H1 (cell line): ENCODE measurements at regions not wholly inside any gene's neighbourhood (a gene's known extent, or its start where the extent isn't known, plus 50 kb on each side); places are given as distances from the start of the nearest gene placed in this dataset.
"Not testable (repeated sequence)": the region's sequence is repeated elsewhere in the genome, so short reads cannot be mapped to it uniquely, and the experiment has no call there.

Source experiments
- CTCF ChIA-PET: fragments of 300-600 bp; sonication (Branson Sonifier 250); formaldehyde crosslinking; loops from one replicate; lab custom pipeline; 2021; ENCODE audit not compliant: partially characterized antibody; lab: Charles Lee
- POLR2A ChIA-PET: fragments of 300-600 bp; sonication (Branson Sonifier 250); formaldehyde crosslinking; loops from one replicate; lab custom pipeline; 2021; ENCODE audit warnings: inconsistent platforms; ENCODE audit not compliant: partially characterized antibody; lab: Charles Lee
- DNase-seq, 2 experiments: peaks; one replicate each; pipeline versions ENCODE4 v3.0.0 to v3.0.0-alpha.2; 2010 to 2022; ENCODE audit warnings: low spot score in 2 of 2, low read depth in 1 of 2, mixed read lengths in 1 of 2
- FAIRE-seq: peaks from 2 replicates; lab custom pipeline; 2011; peaks lifted over from hg19 to GRCh38; lab: Jason Lieb, UNC
- H2AFZ ChIP-seq: 2 replicates; pipeline ENCODE4 v1.8.1; 2012; ENCODE audit warnings: low read length, inconsistent platforms
- H2AK5ac ChIP-seq: 2 replicates; pipeline ENCODE4 v1.6.1; 2013; ENCODE audit warnings: low read depth, low read length
- H2BK120ac ChIP-seq: replicated peaks from 2 replicates; pipeline ENCODE3; 2013; ENCODE audit warnings: low read depth, low read length, inconsistent platforms
- H2BK12ac ChIP-seq: 2 replicates; pipeline ENCODE4 v1.6.1; 2013; ENCODE audit warnings: low read depth, low read length
- H2BK15ac ChIP-seq: 2 replicates; pipeline ENCODE4 v1.6.1; 2013; ENCODE audit warnings: low read length
- H2BK20ac ChIP-seq: 2 replicates; pipeline ENCODE4 v1.6.1; 2013; ENCODE audit warnings: low read length
- H2BK5ac ChIP-seq: 2 replicates; pipeline ENCODE4 v1.6.1; 2013; ENCODE audit warnings: low read depth, low read length
- H3K14ac ChIP-seq: 2 replicates; pipeline ENCODE4 v1.6.1; 2013; ENCODE audit warnings: inconsistent platforms; ENCODE audit not compliant: insufficient read length
- H3K18ac ChIP-seq: 2 replicates; pipeline ENCODE4 v1.6.1; 2013; ENCODE audit warnings: low read length; ENCODE audit errors: extremely low read depth
- H3K23ac ChIP-seq: 2 replicates; pipeline ENCODE4 v1.6.1; 2013; ENCODE audit warnings: inconsistent platforms; ENCODE audit not compliant: insufficient read length
- H3K23me2 ChIP-seq: 2 replicates; pipeline ENCODE4 v1.6.1; 2013; ENCODE audit warnings: low read depth, low read length
- H3K27ac ChIP-seq: 2 replicates; pipeline ENCODE4 v1.6.1; 2011; ENCODE audit warnings: low read depth, low read length, inconsistent platforms
- H3K27me3 ChIP-seq, 4 experiments: replicated peaks in 1 of 4; 1 replicate in 1 of 4; 2 replicates in 3 of 4; pipeline versions ENCODE4 v1.6.1 to v1.8.1; 2011 to 2013; ENCODE audit warnings: low read length in 3 of 4, mild to moderate bottlenecking in 3 of 4, inconsistent platforms in 2 of 4, mixed read lengths in 2 of 4, moderate library complexity in 1 of 4; ENCODE audit not compliant: control insufficient read depth in 3 of 4, insufficient read depth in 3 of 4; ENCODE audit errors: extremely low read depth in 1 of 4
- H3K36me3 ChIP-seq, 4 experiments: 2 replicates each; pipeline versions ENCODE4 v1.6.1 to v1.8.1; 2011 to 2013; ENCODE audit warnings: mild to moderate bottlenecking in 4 of 4, low read length in 3 of 4, moderate library complexity in 2 of 4, control low read depth in 1 of 4, inconsistent platforms in 1 of 4; ENCODE audit not compliant: insufficient read depth in 4 of 4, control insufficient read depth in 2 of 4
- H3K4ac ChIP-seq: replicated peaks from 2 replicates; pipeline ENCODE3; 2013; ENCODE audit warnings: low read length, low read depth, mixed read lengths, inconsistent platforms; ENCODE audit not compliant: insufficient read length
- H3K4me1 ChIP-seq, 4 experiments: replicated peaks in 1 of 4; 1 replicate in 1 of 4; 2 replicates in 3 of 4; pipeline versions ENCODE4 v1.6.1 to v1.8.1; 2011 to 2013; ENCODE audit warnings: low read length in 3 of 4, inconsistent platforms in 2 of 4, mixed read lengths in 1 of 4; ENCODE audit not compliant: insufficient read depth in 4 of 4, control insufficient read depth in 3 of 4
- H3K4me2 ChIP-seq, 2 experiments: 2 replicates each; pipeline versions ENCODE4 v1.6.1 to v1.8.1; 2011 to 2013; ENCODE audit warnings: low read depth in 2 of 2, low read length in 2 of 2, control low read depth in 1 of 2, inconsistent platforms in 1 of 2, mild to moderate bottlenecking in 1 of 2; ENCODE audit not compliant: insufficient read depth in 1 of 2
- H3K4me3 ChIP-seq, 4 experiments: fragments of 200-600, 300-600 bp in 1 of 4; sonication (generic), shearing (Covaris generic), sonication (Bioruptor Twin) in 1 of 4; 2 replicates each; pipeline versions ENCODE4 v1.5.1 to v1.8.1; 2011 to 2016; ENCODE audit warnings: low read length in 4 of 4, low read depth in 3 of 4, control low read depth in 2 of 4, inconsistent platforms in 2 of 4, mild to moderate bottlenecking in 2 of 4, mixed read lengths in 1 of 4, moderate library complexity in 1 of 4; ENCODE audit not compliant: insufficient read depth in 2 of 4; ENCODE audit errors: extremely low read depth in 1 of 4
- H3K56ac ChIP-seq: replicated peaks from 2 replicates; pipeline ENCODE3; 2013; ENCODE audit warnings: low read depth, mild to moderate bottlenecking, mixed read lengths, low read length, inconsistent platforms; ENCODE audit not compliant: insufficient read length
- H3K79me1 ChIP-seq: 2 replicates; pipeline ENCODE4 v1.6.1; 2013; ENCODE audit warnings: low read depth, low read length, control low read depth
- H3K79me2 ChIP-seq, 2 experiments: 2 replicates each; pipeline versions ENCODE4 v1.6.1 to v1.8.1; 2012 to 2013; ENCODE audit warnings: low read length in 2 of 2, mild to moderate bottlenecking in 2 of 2, inconsistent platforms in 1 of 2; ENCODE audit not compliant: insufficient read depth in 2 of 2, control insufficient read depth in 1 of 2
- H3K9ac ChIP-seq, 4 experiments: replicated peaks in 1 of 4; 1 replicate in 1 of 4; 2 replicates in 3 of 4; pipeline versions ENCODE4 v1.6.1 to v1.8.1; 2011 to 2013; ENCODE audit warnings: low read depth in 3 of 4, low read length in 3 of 4, control low read depth in 2 of 4, mild to moderate bottlenecking in 2 of 4, moderate library complexity in 2 of 4, inconsistent platforms in 1 of 4; ENCODE audit errors: extremely low read depth in 1 of 4
- H3K9me3 ChIP-seq, 2 experiments: 2 replicates each; pipeline versions ENCODE4 v1.6.1 to v1.8.1; 2012 to 2013; ENCODE audit warnings: mild to moderate bottlenecking in 2 of 2, moderate library complexity in 2 of 2, control low read depth in 1 of 2, inconsistent platforms in 1 of 2, low read depth in 1 of 2, low read length in 1 of 2, mixed read lengths in 1 of 2; ENCODE audit not compliant: insufficient read depth in 2 of 2
- H4K20me1 ChIP-seq, 2 experiments: replicated peaks in 1 of 2; 2 replicates each; pipeline versions ENCODE3 to v1.8.1; 2011 to 2013; ENCODE audit warnings: inconsistent platforms in 2 of 2, low read length in 2 of 2, mild to moderate bottlenecking in 1 of 2; ENCODE audit not compliant: insufficient read depth in 2 of 2, control insufficient read depth in 1 of 2
- H4K5ac ChIP-seq: 2 replicates; pipeline ENCODE4 v1.6.1; 2013; ENCODE audit warnings: low read length, low read depth, mixed read lengths, inconsistent platforms; ENCODE audit not compliant: insufficient read length
- H4K8ac ChIP-seq: 2 replicates; pipeline ENCODE4 v1.8.0; 2013; ENCODE audit warnings: mild to moderate bottlenecking, moderate library complexity, low read length, inconsistent platforms; ENCODE audit not compliant: insufficient read depth; ENCODE audit errors: extremely low read depth
- H4K91ac ChIP-seq: replicated peaks from 2 replicates; pipeline ENCODE3; 2013; ENCODE audit warnings: low read length, mixed read lengths, inconsistent platforms; ENCODE audit not compliant: insufficient read length
- WGBS, 2 experiments: shearing (Covaris generic) in 1 of 2; methylation state at CpG; one replicate each; pipeline versions ENCODE4 v1.1.6 to v1.1.7; 2013 to 2015; ENCODE audit warnings: low lambda C conversion rate in 2 of 2, mixed read lengths in 2 of 2, inconsistent platforms in 1 of 2, low coverage in 1 of 2, missing lambda C conversion rate in 1 of 2; ENCODE audit not compliant: insufficient replicate concordance in 2 of 2, insufficient coverage in 1 of 2, insufficient read length in 1 of 2; ENCODE audit errors: extremely low coverage in 1 of 2, missing lambda C conversion rate in 1 of 2; 5-methylcytosine and 5-hydroxymethylcytosine counted together

- DNase-seq, H3K79me2 ChIP-seq, POLR2A ChIA-PET, H2BK5ac ChIP-seq, H3K56ac ChIP-seq, H3K27me3 ChIP-seq, H2AK5ac ChIP-seq, H3K79me1 ChIP-seq, H4K20me1 ChIP-seq, H2AFZ ChIP-seq, H2BK12ac ChIP-seq, H3K23me2 ChIP-seq, H3K4me3 ChIP-seq, H2BK15ac ChIP-seq, H3K27ac ChIP-seq, H3K23ac ChIP-seq, H4K91ac ChIP-seq, H3K14ac ChIP-seq, H3K36me3 ChIP-seq, H4K5ac ChIP-seq, H2BK120ac ChIP-seq, H4K8ac ChIP-seq, H3K4me1 ChIP-seq, FAIRE-seq, H3K4ac ChIP-seq, H3K18ac ChIP-seq, H3K9me3 ChIP-seq, H3K4me2 ChIP-seq, H3K9ac ChIP-seq, H2BK20ac ChIP-seq: not testable (repeated sequence)
- 93% methylated on average over 7 of the region's 7 CpGs; no CpG with 5 or more reads in 1 of the 2 experiments for WGBS, 2 experiments
- CTCF ChIA-PET: interaction anchor here (1.5 kb wide), 1 partner anchor 507 kb away, joined by 3 read pairs; no protein-coding TSS in a partner anchor
Measured at GRCh38 chr6:74704540-74704939, 501.3 kb downstream of the COL12A1 start.
